H9 (cell line): ENCODE measurements at regions not wholly inside any gene's neighbourhood (a gene's known extent, or its start where the extent isn't known, plus 50 kb on each side); places are given as distances from the start of the nearest gene placed in this dataset.
A peak's percentile ranks its signal among the peaks of the same experiment; 100 is the strongest.

Source experiments
- DNase-seq: peaks from one replicate; pipeline ENCODE4 v3.0.0-alpha.2; 2017
- H2AFZ ChIP-seq: one replicate; pipeline ENCODE4 v1.6.1; 2013; ENCODE audit warnings: mild to moderate bottlenecking, low read length, control low read depth, moderate library complexity
- H2AK5ac ChIP-seq: 2 replicates; pipeline ENCODE4 v1.6.1; 2013; ENCODE audit warnings: low read length, control low read depth, mixed read lengths; ENCODE audit not compliant: insufficient read length
- H2BK120ac ChIP-seq: one replicate; pipeline ENCODE4 v1.6.1; 2013; ENCODE audit warnings: low read depth, mild to moderate bottlenecking, low read length, control low read depth, inconsistent platforms; ENCODE audit not compliant: poor library complexity, severe bottlenecking
- H2BK12ac ChIP-seq: 2 replicates; pipeline ENCODE4 v1.6.1; 2013; ENCODE audit warnings: low read length, control low read depth, mixed read lengths, low read depth; ENCODE audit not compliant: insufficient read length
- H2BK15ac ChIP-seq: 2 replicates; pipeline ENCODE4 v1.6.1; 2013; ENCODE audit warnings: low read depth, low read length, control low read depth
- H2BK20ac ChIP-seq: one replicate; pipeline ENCODE4 v1.6.1; 2013; ENCODE audit warnings: low read depth, mild to moderate bottlenecking, low read length, control low read depth, inconsistent platforms; ENCODE audit not compliant: poor library complexity, severe bottlenecking
- H2BK5ac ChIP-seq: 2 replicates; pipeline ENCODE4 v1.6.1; 2013; ENCODE audit warnings: low read length, control low read depth, mixed read lengths; ENCODE audit not compliant: insufficient read length
- H3K14ac ChIP-seq: 2 replicates; pipeline ENCODE4 v1.6.1; 2013; ENCODE audit warnings: low read length, control low read depth; ENCODE audit not compliant: insufficient read depth
- H3K18ac ChIP-seq: 2 replicates; pipeline ENCODE4 v1.6.1; 2013; ENCODE audit warnings: low read depth, mild to moderate bottlenecking, mixed read lengths, low read length, control low read depth; ENCODE audit not compliant: insufficient read length
- H3K23ac ChIP-seq: 2 replicates; pipeline ENCODE4 v1.6.1; 2013; ENCODE audit warnings: low read length, control low read depth, mixed read lengths, low read depth; ENCODE audit not compliant: insufficient read length
- H3K23me2 ChIP-seq: 2 replicates; pipeline ENCODE4 v1.6.1; 2013; ENCODE audit warnings: low read depth, mild to moderate bottlenecking, mixed read lengths, low read length, control low read depth; ENCODE audit not compliant: insufficient read length, poor library complexity, severe bottlenecking
- H3K27ac ChIP-seq: 2 replicates; pipeline ENCODE4 v1.5.1; 2013; ENCODE audit warnings: low read length, control low read depth, mixed read lengths, low read depth; ENCODE audit not compliant: insufficient read length
- H3K27me3 ChIP-seq: 2 replicates; pipeline ENCODE4 v1.6.1; 2013; ENCODE audit warnings: low read length, control low read depth, inconsistent platforms; ENCODE audit not compliant: insufficient read depth
- H3K4ac ChIP-seq: 2 replicates; pipeline ENCODE4 v1.6.1; 2013; ENCODE audit warnings: low read depth, mild to moderate bottlenecking, control low read depth, inconsistent platforms, low read length, moderate library complexity
- H3K4me1 ChIP-seq: 2 replicates; pipeline ENCODE4 v1.6.1; 2013; ENCODE audit warnings: low read length, control low read depth, inconsistent platforms; ENCODE audit not compliant: insufficient read depth
- H3K4me2 ChIP-seq: 2 replicates; pipeline ENCODE4 v1.6.1; 2013; ENCODE audit warnings: low read length, control low read depth, mixed read lengths; ENCODE audit not compliant: insufficient read length, insufficient read depth
- H3K56ac ChIP-seq: 2 replicates; pipeline ENCODE4 v1.6.1; 2013; ENCODE audit warnings: low read depth, mild to moderate bottlenecking, mixed read lengths, low read length, control low read depth; ENCODE audit not compliant: insufficient read length
- H3K79me1 ChIP-seq: 2 replicates; pipeline ENCODE4 v1.6.1; 2013; ENCODE audit warnings: low read depth, mild to moderate bottlenecking, moderate library complexity, low read length, control low read depth, inconsistent platforms; ENCODE audit not compliant: insufficient read depth, poor library complexity, severe bottlenecking
- H3K79me2 ChIP-seq: 2 replicates; pipeline ENCODE4 v1.6.1; 2013; ENCODE audit warnings: low read length, control low read depth, inconsistent platforms; ENCODE audit not compliant: insufficient read depth
- H3K9ac ChIP-seq: 2 replicates; pipeline ENCODE4 v1.6.1; 2013; ENCODE audit warnings: low read length, control low read depth, mixed read lengths; ENCODE audit not compliant: insufficient read length; ENCODE audit errors: extremely low read depth
- H3K9me3 ChIP-seq: one replicate; pipeline ENCODE4 v1.6.1; 2013; ENCODE audit warnings: low read depth, low read length, inconsistent platforms; ENCODE audit not compliant: control insufficient read depth
- H3T11ph ChIP-seq: one replicate; pipeline ENCODE4 v1.6.1; 2013; ENCODE audit warnings: mild to moderate bottlenecking, low read length, control low read depth, inconsistent platforms
- H4K20me1 ChIP-seq: one replicate; pipeline ENCODE4 v1.6.1; 2013; ENCODE audit not compliant: control insufficient read depth, insufficient read length, insufficient read depth
- H4K5ac ChIP-seq: 2 replicates; pipeline ENCODE4 v1.6.1; 2013; ENCODE audit warnings: low read depth, mild to moderate bottlenecking, mixed read lengths, low read length, control low read depth; ENCODE audit not compliant: insufficient read length
- H4K8ac ChIP-seq: replicated peaks from 2 replicates; pipeline ENCODE4 v1.6.1; 2013; ENCODE audit warnings: low read length, control low read depth, mixed read lengths, low read depth; ENCODE audit not compliant: insufficient read length
- H4K91ac ChIP-seq: 2 replicates; pipeline ENCODE4 v1.6.1; 2013; ENCODE audit warnings: low read depth, mild to moderate bottlenecking, moderate library complexity, mixed read lengths, low read length, control low read depth; ENCODE audit not compliant: insufficient read length
- H3K27ac Mint-ChIP-seq, 3 experiments: 2 replicates in 2 of 3; 3 replicates in 1 of 3; pipeline ENCODE4 v1.8.0; 2020 to 2021; ENCODE audit warnings: mixed read lengths in 3 of 3, mild to moderate bottlenecking in 1 of 3, moderate library complexity in 1 of 3
- H3K27me3 Mint-ChIP-seq: 2 replicates; pipeline ENCODE4 v1.8.0; 2021; ENCODE audit warnings: low read depth, mild to moderate bottlenecking, moderate library complexity, mixed read lengths
- H3K36me3 Mint-ChIP-seq, 3 experiments: 2 replicates in 2 of 3; 3 replicates in 1 of 3; pipeline ENCODE4 v1.8.0; 2020 to 2021; ENCODE audit warnings: low read depth in 3 of 3, mixed read lengths in 3 of 3; ENCODE audit not compliant: insufficient read depth in 1 of 3
- H3K4me1 Mint-ChIP-seq, 2 experiments: 2 replicates each; pipeline ENCODE4 v1.8.0; 2020; ENCODE audit warnings: mixed read lengths in 2 of 2
- H3K4me3 Mint-ChIP-seq, 2 experiments: 2 replicates in 1 of 2; 3 replicates in 1 of 2; pipeline ENCODE4 v1.8.0; 2020 to 2021; ENCODE audit warnings: mild to moderate bottlenecking in 2 of 2, mixed read lengths in 2 of 2, moderate library complexity in 1 of 2
- H3K9me3 Mint-ChIP-seq, 2 experiments: 2 replicates in 1 of 2; 3 replicates in 1 of 2; pipeline ENCODE4 v1.8.0; 2020; ENCODE audit warnings: mild to moderate bottlenecking in 2 of 2, mixed read lengths in 2 of 2, moderate library complexity in 1 of 2
- CTCF ChIP-seq: fragments of 200-600 bp; sonication (generic); conservative IDR thresholded peaks from 3 replicates; pipeline ENCODE4 v1.8.0; 2021; ENCODE audit warnings: antibody characterized with exemption, mild to moderate bottlenecking
- WGBS: extraction: QIAGEN DNeasy Blood & Tissue Kit; methylation state at CpG from one replicate; pipeline ENCODE4 v1.1.7; 2013; ENCODE audit warnings: missing lambda C conversion rate, low lambda C conversion rate, mixed read lengths; ENCODE audit not compliant: insufficient read length; ENCODE audit errors: extremely low coverage; 5-methylcytosine and 5-hydroxymethylcytosine counted together

- H3K4me2 ChIP-seq, result no peak overlapping the region
- H3K4me1 ChIP-seq, result peaks cover 3% of the 10 kb centered on the region; the same call in 1 of the 2 replicates
- no peaks in the 10 kb centered on the region for H3K9me3 ChIP-seq
- Mint-ChIP-seq H3K36me3 (peaks cover 0 to 7% (median 3%) of the 10 kb centered on the region in 3 experiments; a peak in 3 of 7 replicates), H3K9me3 (peaks cover 0 to 5% of the 10 kb centered on the region in 2 experiments; a peak in 4 of 5 replicates), H3K4me1 (peaks cover 14 to 18% of the 10 kb centered on the region in 2 experiments), H3K4me3 (no peak overlapping the region), H3K27ac (peak overlapping the region in 2 of 3 experiments; percentile 35 to 87; a peak in 4 of 7 replicates), H3K27me3 (peaks cover 4% of the 10 kb centered on the region)
- H2AK5ac ChIP-seq, result no peak overlapping the region
- no peaks in the 10 kb centered on the region for H4K20me1 ChIP-seq
- H3K27ac ChIP-seq, result no peak overlapping the region
- no peak for DNase-seq
- H2BK5ac ChIP-seq, result no peak overlapping the region
- no peak overlapping the region for H2BK12ac ChIP-seq
- H4K8ac ChIP-seq, result no peak overlapping the region
- H3K56ac ChIP-seq, result no peak overlapping the region
- no peak overlapping the region for H3K4ac ChIP-seq
- H2AFZ ChIP-seq, result peak overlapping the region; percentile 65
- H3K9ac ChIP-seq, result no peak overlapping the region
- H3K23ac ChIP-seq, result no peak overlapping the region
- H3K79me2 ChIP-seq, result no peaks in the 10 kb centered on the region
- H3K18ac ChIP-seq, result no peak overlapping the region
- TF ChIP-seq CTCF, result no peak
- H3K14ac ChIP-seq, result no peak overlapping the region
- no peak overlapping the region for H3T11ph ChIP-seq
- H3K27me3 ChIP-seq, result no peaks in the 10 kb centered on the region
- H4K91ac ChIP-seq, result no peak overlapping the region
- H2BK20ac ChIP-seq, result no peak overlapping the region
- WGBS, result no CpG with 5 or more reads among the region's 5 CpGs
- no peak overlapping the region for H2BK120ac ChIP-seq
- no peaks in the 10 kb centered on the region for H3K79me1 ChIP-seq
- H2BK15ac ChIP-seq, result no peak overlapping the region
- no peaks in the 10 kb centered on the region for H3K23me2 ChIP-seq
- no peak overlapping the region for H4K5ac ChIP-seq
Observed at GRCh38 chr3:156033428-156033827, 87.0 kb upstream of the KCNAB1 start.
